ENCODE measurements at regions not wholly inside any gene's neighbourhood (a gene's known extent, or its start where the extent isn't known, plus 50 kb on each side); places are given as distances from the start of the nearest gene placed in this dataset.

DNA sequence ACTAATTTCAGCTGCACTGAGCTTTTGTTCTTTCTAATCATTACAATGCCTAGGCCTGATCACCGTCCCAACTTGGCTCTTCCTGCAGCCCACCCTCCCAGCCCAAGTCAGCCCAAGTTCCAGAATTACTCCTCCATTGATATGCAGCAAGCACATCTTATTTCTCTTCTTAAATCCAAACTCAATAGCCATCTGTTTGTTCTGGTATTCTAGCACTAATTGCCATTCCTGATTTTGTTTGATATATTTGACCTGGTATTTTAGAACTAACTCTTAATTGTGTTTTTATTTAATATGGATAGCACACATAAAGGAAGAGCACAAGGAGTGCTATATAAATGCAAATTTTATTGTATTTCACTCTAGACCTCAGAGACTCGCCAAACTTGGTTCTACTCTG, 241.2 kb downstream of the SKIDA1 start:
- TF ChIP-seq TAF1 (IDR thresholded peaks at IDR 0.05; ENCODE audit: low read depth) (no peak), POLR2AphosphoS5 (IDR thresholded peaks at IDR 0.05) (no peak), EZH2 (IDR thresholded peaks at IDR 0.05; ENCODE audit: borderline replicate concordance, insufficient read depth, low read length, poor library complexity, severe bottlenecking) (no peak), EP300 (conservative IDR thresholded peaks at IDR 0.05; ENCODE audit: poor library complexity, severe bottlenecking) (no peak)
- TF ChIP-seq, protein P1, sequence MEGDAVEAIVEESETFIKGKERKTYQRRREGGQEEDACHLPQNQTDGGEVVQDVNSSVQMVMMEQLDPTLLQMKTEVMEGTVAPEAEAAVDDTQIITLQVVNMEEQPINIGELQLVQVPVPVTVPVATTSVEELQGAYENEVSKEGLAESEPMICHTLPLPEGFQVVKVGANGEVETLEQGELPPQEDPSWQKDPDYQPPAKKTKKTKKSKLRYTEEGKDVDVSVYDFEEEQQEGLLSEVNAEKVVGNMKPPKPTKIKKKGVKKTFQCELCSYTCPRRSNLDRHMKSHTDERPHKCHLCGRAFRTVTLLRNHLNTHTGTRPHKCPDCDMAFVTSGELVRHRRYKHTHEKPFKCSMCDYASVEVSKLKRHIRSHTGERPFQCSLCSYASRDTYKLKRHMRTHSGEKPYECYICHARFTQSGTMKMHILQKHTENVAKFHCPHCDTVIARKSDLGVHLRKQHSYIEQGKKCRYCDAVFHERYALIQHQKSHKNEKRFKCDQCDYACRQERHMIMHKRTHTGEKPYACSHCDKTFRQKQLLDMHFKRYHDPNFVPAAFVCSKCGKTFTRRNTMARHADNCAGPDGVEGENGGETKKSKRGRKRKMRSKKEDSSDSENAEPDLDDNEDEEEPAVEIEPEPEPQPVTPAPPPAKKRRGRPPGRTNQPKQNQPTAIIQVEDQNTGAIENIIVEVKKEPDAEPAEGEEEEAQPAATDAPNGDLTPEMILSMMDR (IDR thresholded peaks at IDR 0.05; ENCODE audit: poor library complexity, severe bottlenecking), result no peak
- TF ChIP-seq, protein P2, sequence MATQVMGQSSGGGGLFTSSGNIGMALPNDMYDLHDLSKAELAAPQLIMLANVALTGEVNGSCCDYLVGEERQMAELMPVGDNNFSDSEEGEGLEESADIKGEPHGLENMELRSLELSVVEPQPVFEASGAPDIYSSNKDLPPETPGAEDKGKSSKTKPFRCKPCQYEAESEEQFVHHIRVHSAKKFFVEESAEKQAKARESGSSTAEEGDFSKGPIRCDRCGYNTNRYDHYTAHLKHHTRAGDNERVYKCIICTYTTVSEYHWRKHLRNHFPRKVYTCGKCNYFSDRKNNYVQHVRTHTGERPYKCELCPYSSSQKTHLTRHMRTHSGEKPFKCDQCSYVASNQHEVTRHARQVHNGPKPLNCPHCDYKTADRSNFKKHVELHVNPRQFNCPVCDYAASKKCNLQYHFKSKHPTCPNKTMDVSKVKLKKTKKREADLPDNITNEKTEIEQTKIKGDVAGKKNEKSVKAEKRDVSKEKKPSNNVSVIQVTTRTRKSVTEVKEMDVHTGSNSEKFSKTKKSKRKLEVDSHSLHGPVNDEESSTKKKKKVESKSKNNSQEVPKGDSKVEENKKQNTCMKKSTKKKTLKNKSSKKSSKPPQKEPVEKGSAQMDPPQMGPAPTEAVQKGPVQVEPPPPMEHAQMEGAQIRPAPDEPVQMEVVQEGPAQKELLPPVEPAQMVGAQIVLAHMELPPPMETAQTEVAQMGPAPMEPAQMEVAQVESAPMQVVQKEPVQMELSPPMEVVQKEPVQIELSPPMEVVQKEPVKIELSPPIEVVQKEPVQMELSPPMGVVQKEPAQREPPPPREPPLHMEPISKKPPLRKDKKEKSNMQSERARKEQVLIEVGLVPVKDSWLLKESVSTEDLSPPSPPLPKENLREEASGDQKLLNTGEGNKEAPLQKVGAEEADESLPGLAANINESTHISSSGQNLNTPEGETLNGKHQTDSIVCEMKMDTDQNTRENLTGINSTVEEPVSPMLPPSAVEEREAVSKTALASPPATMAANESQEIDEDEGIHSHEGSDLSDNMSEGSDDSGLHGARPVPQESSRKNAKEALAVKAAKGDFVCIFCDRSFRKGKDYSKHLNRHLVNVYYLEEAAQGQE (IDR thresholded peaks at IDR 0.05; ENCODE audit: borderline replicate concordance), result no peak
